ENCODE measurements at regions not wholly inside any gene's neighbourhood (a gene's known extent, or its start where the extent isn't known, plus 50 kb on each side); places are given as distances from the start of the nearest gene placed in this dataset.

GRCh38 chr4:138455097-138455496 lies 212.9 kb upstream of the SLC7A11 start:
- H3K36me3 ChIP-seq (ENCODE audit: control insufficient read depth, insufficient read depth, low read length): no peaks in the 10 kb centered on the region
- no peak overlapping the region for H3K4me3 ChIP-seq (ENCODE audit: low read depth, low read length)
- no peaks in the 10 kb centered on the region for H3K27me3 ChIP-seq (ENCODE audit: control insufficient read depth, insufficient read depth, low read length)
- TF ChIP-seq CTCF (IDR thresholded peaks at IDR 0.05; ENCODE audit: insufficient read depth, low read length, severe bottlenecking): no peak
- DNase-seq (ENCODE audit: low read depth) (no peak), FAIRE-seq (no peak)

- FAIRE-seq (no peak), DNase-seq (ENCODE audit: low read depth) (no peak)
- no peak for TF ChIP-seq CTCF (IDR thresholded peaks at IDR 0.05; ENCODE audit: insufficient read depth, low read length, severe bottlenecking)
- no peak overlapping the region for H3K4me3 ChIP-seq (ENCODE audit: low read depth, low read length)
- no peaks in the 10 kb centered on the region for H3K36me3 ChIP-seq (ENCODE audit: control insufficient read depth, insufficient read depth, low read length)
- H3K27me3 ChIP-seq (ENCODE audit: control insufficient read depth, insufficient read depth, low read length): no peaks in the 10 kb centered on the region
Measured at GRCh38 chr4:138452826-138453225, 210.7 kb upstream of the SLC7A11 start.

- no peak for DNase-seq (ENCODE audit: low read depth)
- no peak for TF ChIP-seq CTCF (IDR thresholded peaks at IDR 0.05; ENCODE audit: insufficient read depth, low read length, severe bottlenecking)
- Histone ChIP-seq H3K4me3 (ENCODE audit: low read depth, low read length) (no peak overlapping the region), H3K36me3 (ENCODE audit: control insufficient read depth, insufficient read depth, low read length) (no peaks in the 10 kb centered on the region), H3K27me3 (ENCODE audit: control insufficient read depth, insufficient read depth, low read length) (no peaks in the 10 kb centered on the region)
- no peak for FAIRE-seq
Measured at GRCh38 chr4:138451276-138451663, 209.1 kb upstream of the SLC7A11 start.

- no peak for TF ChIP-seq CTCF (IDR thresholded peaks at IDR 0.05; ENCODE audit: insufficient read depth, low read length, severe bottlenecking)
- H3K4me3 ChIP-seq (ENCODE audit: low read depth, low read length): no peak overlapping the region
- FAIRE-seq: no peak
- no peaks in the 10 kb centered on the region for H3K36me3 ChIP-seq (ENCODE audit: control insufficient read depth, insufficient read depth, low read length)
- DNase-seq (ENCODE audit: low read depth): no peak
- H3K27me3 ChIP-seq (ENCODE audit: control insufficient read depth, insufficient read depth, low read length): no peaks in the 10 kb centered on the region
Measured at GRCh38 chr4:138450546-138451275, 208.6 kb upstream of the SLC7A11 start.

- no peaks in the 10 kb centered on the region for H3K27me3 ChIP-seq (ENCODE audit: control insufficient read depth, insufficient read depth, low read length)
- H3K36me3 ChIP-seq (ENCODE audit: control insufficient read depth, insufficient read depth, low read length): no peaks in the 10 kb centered on the region
- DNase-seq (ENCODE audit: low read depth): no peak
- no peak for FAIRE-seq
- TF ChIP-seq CTCF (IDR thresholded peaks at IDR 0.05; ENCODE audit: insufficient read depth, low read length, severe bottlenecking): no peak
- no peak overlapping the region for H3K4me3 ChIP-seq (ENCODE audit: low read depth, low read length)
Measured at GRCh38 chr4:138449938-138450337, 207.8 kb upstream of the SLC7A11 start.

GRCh38 chr4:138448169-138448568 lies 206.0 kb upstream of the SLC7A11 start:
- no peak for DNase-seq (ENCODE audit: low read depth)
- Histone ChIP-seq H3K27me3 (ENCODE audit: control insufficient read depth, insufficient read depth, low read length) (no peaks in the 10 kb centered on the region), H3K36me3 (ENCODE audit: control insufficient read depth, insufficient read depth, low read length) (no peaks in the 10 kb centered on the region), H3K4me3 (ENCODE audit: low read depth, low read length) (no peak overlapping the region)
- TF ChIP-seq CTCF (IDR thresholded peaks at IDR 0.05; ENCODE audit: insufficient read depth, low read length, severe bottlenecking): no peak
- FAIRE-seq: no peak
